ENCODE measurements at regions not wholly inside any gene's neighbourhood (a gene's known extent, or its start where the extent isn't known, plus 50 kb on each side); places are given as distances from the start of the nearest gene placed in this dataset.

DNA sequence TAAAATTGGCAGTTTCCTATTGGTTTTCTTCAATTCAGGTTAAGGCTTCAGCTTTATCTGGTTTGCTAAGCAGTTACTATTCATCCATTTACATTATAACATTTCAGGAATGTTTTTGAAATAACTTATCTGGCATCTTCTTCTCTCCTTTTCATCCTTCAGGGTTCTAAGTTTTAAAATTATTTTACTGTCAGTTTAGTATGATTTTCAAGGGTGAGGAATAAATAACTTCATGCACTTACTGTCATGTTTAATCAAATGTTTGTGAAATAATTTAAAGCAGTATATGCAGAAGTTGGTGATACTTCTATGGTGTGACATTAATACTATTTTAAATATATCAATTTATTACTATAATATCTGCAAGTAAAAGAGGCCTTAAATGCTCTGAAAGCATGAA is 338.1 kb upstream of the MMS22L start:
- no peak for DNase-seq

DNA sequence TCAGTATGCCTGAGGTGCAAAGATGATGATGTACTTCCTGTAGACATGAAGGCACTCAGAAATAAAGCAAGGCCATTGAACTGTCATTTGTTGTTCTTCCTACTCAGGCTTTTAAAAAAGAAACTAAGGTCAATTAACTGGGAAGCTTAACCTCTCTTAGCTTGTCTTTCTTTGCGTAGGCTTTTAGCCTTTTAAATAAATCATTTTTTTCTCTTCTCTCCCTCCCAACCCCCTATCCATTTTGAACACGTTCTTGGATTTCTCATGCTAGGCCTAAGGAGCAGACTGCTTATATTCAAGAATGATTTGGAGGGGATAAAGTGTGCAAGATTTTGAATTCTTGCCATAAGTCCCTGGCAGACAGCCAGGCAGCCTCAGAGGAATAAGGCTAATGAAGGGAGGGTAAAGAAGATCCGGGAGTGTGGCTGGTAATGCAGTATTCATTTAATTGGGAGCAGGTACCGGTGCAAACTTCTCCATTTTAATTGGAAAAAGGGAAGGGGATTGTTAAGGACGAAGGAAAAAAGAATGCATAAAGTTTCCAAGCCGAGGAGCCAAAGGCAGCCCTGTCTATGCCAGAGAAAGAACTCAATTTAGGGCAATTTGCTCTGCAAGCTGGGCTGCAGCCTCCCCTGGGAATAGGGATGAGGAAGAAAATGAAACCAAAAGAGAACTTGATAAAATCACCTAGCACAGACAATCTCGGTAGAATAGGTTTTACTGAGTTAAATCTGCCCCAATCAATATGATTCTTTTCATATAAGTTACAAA is 343.8 kb upstream of the MMS22L start:
- no peak for DNase-seq

DNA sequence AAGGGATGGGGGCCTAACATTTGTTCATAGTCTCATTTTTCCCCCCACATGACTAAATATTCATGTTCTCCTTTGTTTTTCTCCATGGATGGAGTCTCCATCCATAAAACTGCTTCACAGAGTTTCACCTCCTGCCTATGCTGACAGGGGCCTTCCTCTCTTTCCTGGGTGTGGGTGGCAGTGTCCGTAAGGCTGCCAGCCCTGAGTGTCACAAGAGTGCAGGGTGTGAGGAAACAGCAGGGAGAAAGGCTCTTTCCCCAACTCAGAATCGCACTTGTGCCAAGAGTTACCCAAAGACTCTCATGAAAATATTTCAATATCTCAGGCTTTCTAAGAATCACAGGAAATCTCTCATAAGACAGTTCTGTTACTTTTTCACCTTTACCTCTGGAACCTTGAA is 346.2 kb upstream of the MMS22L start:
- DNase-seq: no peak

DNA sequence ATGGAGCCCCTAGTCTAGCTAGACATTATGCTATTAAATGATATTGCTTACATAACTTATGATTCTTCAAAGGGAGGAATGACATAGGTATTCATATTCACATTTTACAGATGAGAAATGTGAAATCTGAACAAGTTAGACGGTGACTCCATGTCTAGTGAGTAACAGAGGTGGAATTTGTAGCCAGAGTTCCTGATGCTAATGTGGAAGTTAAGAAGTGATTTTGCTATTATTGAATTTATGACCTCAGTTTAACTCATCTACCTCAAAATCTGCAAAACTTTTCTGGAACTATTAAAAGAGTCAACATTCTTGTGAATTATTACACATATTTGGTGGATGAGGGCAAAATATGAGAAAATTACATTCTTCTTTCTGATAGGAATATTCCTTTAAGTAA is 347.6 kb upstream of the MMS22L start:
- no peak for DNase-seq

DNA sequence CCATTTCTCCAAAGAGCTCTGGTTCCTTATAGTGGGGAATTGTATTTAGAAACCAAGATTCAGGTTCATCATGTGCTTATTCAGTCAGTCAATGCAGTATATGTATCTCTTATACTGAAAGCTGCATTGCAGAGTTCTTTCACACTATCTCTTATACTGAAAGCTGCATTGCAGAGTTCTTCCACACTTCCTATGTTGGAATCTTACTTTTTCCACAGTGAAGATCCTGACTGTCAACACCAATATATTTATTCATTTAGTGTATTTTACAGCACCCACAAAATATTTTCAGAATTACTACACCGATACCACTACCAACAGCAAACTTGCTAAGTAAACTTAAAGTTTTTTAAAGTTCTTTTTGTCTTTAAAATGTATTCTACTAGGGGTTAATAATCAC is 349.3 kb upstream of the MMS22L start:
- DNase-seq: no peak

DNA sequence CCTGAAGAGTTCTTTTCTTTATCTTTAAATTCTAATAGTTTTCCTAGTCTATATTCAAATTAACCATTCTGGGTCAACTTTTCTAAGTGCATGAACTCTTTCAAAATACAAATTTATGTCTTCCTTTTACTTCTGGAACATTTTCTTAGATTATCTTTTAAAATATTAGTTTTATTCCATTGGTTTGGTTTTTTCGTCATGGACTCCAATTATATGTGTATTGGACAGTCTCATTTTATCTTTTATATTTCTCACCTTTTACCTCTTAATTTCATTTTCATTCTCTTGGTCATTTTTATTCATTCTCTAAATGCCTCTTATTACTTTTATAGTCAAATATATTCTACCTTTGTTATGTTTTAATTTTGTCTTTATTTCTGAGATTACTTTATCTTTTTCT is 356.7 kb upstream of the MMS22L start:
- DNase-seq: no peak

DNA sequence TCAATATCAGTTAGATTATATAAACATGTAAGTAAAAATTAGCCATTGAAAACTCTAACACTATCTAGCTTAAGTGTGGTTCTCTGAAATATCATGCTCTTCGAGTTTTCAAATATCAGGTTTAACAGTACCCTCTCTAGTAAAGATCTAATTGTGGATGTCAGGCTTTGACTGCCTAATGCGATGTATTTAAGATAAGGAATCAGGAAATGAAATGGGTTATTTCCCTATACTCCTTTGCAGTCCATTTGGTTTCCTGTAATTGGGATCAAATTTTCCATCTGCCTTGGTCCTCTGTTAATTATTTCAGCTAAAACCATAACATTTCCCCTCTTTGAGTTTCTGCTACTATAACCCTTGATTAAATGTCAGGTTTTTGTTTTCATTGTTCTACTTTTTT is 361.3 kb upstream of the MMS22L start:
- DNase-seq: no peak

DNA sequence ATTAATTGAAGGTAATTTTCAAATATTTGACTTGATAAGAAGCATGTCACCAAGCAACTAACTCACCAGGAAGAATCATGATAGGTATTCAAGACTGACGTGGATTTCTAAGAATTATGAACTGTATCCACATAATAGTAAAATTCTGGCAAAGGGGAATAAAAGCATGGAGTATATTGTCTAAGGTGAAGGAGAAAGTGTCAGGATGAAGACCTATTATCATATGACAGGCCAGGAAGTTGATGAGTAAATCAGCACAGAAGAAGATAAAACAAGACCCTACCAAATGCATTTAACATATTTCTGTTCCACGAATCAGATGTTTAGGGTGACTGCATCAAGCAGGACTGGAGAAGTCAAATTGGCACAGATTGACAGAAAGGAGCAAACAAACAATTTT is 362.7 kb upstream of the MMS22L start:
- no peak for DNase-seq

DNA sequence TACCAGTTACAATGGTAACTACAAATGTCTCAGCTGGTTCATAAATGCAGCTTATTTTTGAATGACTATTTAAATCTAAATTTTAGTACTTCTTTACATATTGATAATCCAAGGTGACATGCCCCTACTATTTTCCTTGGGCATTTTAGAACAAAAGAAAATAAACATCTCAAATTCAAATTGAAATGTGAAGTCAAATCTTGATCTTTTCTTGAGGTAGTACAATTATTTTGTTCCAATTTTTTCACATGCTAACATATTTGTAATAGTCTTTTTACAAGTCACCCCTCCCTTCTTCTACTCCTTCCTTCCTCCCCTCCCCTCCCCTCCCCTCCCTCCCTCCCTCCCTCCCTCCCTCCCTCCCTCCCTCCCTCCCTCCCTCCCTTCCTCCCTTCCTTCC is 370.1 kb upstream of the MMS22L start:
- DNase-seq: no peak

DNA sequence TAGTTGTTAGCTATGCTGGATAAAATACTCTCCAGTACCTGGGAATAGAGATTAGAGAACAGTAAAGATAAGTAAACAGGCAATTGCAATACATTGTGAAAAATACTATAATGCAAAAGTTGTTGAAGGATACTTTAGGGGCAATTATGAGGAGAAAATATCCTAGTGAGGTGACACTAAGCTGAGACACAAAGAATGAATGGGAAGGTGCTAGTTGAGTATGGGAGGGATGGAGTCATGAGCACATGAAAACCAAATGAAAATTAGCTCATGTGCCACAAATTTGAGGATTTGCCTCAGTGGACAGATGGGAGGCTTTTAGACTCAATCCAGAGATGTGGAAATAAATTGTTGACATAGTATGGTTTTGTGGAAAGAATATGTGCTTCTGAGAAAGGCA is 370.5 kb upstream of the MMS22L start:
- no peak for DNase-seq

DNA sequence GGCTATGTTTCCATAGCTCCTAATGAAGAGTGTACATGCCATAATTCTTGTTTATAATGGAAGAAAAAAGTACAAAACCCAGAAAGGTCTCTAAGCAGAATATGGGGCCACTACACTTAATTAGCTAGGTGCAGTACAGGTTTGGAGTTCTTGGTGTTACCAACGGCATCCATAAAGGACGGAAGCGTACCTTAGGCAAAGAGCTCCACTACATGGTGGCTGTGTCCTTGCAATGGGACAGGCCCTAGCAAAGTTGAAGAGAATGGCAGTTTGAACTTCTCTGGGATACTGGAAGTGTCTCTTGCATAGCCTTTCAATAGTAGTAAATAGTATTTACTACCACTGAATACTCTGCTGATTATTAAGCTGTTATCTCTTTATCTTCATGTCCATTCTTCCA is 371.7 kb upstream of the MMS22L start:
- DNase-seq: no peak

DNA sequence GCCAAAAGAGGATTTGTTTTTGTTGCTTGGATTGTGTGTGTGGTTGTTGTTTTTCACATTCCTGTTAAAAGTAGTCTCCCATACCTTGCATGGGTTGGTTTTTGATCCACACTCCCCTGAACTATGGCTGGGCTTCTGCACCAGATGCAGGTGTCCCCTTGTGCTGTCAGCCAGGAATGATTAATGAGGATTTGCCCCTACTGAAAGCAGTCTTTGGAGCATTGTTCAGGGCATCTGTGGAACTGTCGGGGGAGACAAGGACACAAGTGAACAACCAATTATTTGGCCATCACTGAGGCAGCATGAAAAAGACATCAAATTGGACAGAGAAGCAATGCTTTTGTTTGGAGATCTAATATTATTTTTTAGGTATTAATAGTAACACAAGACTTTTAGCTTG is 373.2 kb upstream of the MMS22L start:
- DNase-seq: no peak

DNA sequence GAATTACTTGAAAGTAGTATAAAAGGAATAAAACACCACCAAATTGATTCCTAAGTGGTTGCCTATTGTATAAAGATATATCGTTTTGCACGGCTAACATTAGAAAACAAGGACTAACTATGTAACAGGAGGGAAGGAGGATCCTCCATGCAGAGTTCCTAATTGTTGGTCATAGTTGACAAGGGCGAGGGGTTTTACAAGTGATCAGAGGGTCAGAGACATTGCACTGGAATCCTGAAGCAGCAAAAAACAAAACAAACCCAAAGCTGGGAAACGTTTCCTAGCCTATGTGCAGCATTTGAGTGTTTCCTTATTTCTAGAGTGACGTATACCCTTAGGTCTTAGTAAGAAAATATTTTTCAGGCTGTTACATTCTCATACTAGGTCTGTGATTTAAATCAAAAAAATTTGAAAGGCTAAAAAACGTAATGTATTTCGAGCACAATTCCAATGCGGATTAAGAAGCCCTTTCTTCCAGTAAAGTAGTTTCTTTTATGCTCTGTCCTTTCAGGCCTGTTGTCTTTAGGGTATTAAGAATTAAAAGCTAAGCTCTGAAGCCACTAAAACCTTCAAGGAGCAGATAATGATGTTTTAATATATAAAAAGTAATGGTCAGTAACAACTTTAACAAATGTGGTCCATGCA is 373.8 kb upstream of the MMS22L start:
- DNase-seq: no peak

DNA sequence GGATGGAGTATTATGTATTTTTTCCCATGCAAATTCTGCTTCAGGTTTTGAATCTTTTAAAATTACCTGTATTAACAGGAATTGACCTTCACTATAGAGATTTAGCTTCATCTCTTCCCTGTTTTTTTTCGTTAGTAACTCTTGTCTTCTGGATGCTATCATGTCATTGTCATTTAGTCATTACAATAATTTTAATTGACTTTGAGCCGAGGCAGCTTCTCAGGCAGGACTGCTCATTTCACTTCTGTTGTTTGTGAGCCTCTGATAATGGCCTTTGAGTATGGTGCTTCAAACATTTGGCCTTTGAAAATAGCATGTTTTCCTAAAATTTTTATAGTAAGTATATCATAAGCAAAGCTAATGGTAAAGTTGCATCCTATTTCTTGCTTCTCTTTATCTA is 375.1 kb upstream of the MMS22L start:
- no peak for DNase-seq

DNA sequence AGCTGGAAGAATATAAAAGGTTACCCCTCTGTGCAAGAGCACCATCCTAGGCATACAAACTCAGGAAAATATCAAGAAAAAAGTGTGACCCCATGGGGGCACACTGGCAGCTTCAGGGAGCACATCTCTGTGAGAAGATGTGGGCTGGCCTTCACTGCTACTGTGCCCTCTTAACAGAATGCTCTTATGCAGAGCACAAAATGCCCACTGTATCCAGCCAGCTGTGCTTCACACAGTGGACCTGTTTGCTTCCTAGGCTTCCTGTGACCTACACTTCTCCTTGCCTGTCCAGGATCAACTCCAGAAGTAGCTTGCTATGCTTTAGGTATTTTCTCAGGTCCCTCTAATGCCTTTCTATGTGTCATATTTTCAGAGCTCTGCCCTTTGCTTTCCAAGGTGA is 380.2 kb upstream of the MMS22L start:
- DNase-seq: no peak

DNA sequence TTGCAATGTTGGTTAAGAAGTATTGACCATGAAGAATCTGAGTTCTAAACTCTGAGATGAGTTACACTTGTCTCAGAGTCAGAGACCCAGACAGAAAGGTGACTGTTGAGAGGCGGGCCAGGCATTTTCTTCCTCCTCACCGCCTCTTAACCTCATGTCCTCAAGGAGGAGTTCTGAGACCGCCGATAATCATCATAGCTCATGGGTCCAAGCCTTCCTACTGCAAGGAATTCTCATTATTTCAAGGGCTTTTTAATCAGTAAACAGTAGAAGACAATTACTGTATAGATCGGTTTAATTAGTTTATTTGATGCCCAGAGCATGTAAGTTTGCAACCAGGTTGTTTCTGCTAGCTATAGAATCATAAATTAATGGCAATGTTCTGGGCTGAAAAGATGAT is 382.4 kb upstream of the MMS22L start:
- DNase-seq: no peak

DNA sequence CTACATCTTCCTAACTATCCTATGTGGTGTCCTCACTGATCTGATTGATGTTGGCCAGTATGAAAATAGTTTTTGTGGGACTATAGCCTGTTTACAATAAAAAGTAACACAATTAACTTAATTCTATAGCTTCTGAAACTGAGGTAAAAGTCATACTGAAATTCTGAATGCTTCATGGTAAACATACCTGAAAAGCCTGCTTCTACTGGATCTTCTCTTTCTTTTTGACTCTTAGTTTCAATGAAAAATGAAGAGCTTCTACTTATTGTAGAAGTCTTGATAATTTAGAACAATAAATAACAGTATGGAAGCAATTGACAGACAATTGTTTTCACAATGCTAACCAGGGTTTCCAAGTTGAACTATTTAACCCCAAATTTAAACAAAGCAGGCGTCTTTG is 383.9 kb upstream of the MMS22L start:
- no peak for DNase-seq

DNA sequence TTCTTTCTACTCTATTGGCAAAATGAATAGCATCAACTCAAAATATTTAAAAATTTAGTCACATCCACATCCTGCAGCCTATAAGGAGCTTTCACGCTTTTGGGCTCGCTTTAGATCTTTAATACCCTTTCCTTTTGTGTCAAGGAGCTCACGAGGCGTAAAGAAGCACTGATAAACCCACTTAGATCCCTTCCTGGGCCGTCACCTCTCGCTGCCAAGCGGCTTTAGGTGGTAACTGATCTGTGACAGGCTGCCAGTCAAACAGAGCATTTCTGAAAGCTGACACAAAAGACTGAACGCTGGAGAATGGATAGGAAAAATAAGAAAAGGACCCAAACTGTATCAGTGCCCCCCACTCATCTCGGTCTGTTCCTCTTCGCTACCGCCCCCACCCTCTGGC is 385.7 kb upstream of the MMS22L start:
- DNase-seq: peak; percentile 0

DNA sequence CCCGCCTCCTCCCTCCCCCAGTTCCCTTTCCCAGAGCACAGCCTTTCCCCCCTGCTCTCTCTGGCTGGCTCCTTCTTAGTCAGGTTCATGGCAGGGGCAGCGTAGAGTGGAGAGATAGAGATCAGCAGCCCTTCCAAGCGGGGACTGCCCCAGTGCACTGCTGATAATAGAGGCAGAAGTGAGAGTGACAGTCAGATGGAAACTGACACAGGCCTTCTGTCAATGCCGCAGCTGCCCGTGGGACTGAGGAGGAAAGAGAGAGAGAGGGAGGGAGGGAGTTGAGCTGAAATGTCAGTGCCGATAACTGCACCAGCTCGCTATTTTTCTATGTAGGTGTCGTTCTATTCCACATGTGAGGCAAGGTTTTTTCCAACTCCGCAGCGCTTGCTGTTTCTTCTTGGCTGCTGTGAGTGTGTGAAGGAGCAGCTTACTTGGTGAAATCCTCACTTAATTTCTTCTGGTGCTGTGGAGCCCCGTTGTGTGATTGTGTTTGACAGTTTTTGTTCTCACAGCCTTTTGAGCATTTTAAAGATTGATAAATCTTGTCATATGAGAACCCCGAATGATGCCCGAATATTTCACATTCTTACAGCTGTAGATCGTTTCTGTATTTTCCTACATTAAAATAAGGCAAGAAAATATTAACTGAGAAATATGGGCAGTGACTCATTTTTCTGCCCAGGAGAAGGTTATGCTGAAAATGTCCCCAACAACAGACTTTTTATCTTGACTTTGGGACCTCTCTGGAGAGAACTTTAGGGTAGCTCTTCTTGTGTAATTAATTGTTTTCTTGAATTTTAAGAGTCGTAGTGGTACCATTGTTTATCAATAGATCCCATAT is 386.4 kb upstream of the MMS22L start:
- DNase-seq: peak; percentile 69

DNA sequence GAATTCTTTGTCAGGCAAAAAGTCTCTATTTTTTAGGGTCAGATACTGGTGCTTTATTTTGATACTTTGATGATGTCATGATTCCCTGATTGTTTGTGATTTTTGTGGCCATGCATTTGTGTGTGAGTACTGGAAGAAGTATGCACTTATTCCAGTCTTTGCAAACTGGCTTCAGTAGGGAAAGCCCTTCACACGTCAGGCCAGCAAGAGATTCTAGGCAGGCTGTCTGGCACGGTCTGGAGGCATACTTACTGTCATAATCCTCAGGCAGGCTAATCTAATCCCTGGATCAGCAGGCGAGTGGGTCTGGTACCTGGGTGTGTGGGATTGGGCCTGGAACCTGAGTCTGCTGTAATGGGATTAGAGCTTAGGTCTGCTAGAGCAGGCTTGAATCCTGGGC is 391.8 kb upstream of the MMS22L start:
- no peak for DNase-seq

DNA sequence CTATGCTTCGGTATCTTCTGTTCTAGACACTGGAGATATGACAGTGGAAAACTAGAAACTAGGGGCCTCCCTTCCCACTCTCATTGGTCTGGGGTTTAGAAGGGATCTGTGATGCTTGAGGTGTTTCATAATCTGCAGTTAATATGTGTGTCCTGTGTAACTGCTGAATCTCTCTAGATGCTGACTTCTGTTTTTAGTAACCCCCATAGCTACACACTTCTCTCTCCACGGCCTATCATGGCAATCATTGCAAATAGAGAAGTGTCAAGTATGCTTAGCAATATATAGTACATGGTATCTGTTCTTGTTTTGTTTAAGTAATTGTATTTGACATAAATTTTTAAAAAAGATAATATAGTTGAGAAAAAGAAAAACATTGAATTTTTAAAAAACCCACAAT is 394.6 kb upstream of the MMS22L start:
- DNase-seq: no peak

DNA sequence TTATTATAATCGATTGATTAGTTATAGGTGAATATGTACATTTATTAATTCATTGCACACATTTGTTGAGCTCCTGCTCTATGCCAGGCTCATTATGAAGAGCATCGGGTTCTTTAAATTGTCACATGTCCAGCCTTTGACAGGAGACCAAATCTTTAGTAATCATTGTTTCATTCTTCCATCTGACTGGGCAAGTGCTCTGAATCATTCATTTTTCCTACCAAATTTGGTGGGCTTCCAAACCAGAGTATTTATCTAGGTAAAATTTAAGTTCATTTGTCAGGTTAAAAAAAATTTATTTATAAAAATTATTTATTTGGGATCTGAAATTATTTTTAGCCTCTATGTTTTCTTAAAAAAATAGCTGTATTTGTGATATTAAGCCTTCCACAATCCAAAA is 404.9 kb upstream of the MMS22L start:
- no peak for DNase-seq

DNA sequence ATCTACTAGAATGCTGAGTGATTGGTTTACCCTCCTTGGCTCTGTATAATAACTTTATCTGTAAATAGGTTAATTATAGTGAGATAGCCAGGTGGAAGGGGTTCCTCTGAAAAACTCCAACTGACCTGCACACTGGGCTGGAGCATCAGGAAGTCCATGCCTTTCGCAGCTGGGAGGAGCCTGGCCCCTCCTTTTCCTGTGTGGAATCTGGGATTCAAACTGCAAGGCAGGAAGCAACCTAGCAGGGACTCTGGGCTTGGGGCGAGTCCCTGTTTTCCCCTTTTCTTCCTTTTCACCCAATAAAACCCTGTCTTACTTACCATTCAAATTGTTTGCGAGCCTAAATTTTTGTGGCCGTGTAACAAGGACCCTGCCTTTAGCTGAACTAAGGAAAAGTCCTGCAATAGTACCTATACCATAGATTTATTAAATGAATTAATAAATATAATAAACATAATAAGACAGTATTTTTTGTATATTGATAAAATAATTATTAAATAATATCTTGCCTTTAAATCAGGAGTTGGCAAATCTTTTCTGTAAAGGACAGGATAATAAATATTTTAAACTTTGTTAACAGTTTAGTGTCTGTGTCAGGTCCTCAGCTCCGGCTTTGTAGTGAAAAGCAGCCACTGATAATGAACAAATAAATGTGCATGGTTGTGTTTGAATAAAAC is 406.2 kb upstream of the MMS22L start:
- DNase-seq: no peak

DNA sequence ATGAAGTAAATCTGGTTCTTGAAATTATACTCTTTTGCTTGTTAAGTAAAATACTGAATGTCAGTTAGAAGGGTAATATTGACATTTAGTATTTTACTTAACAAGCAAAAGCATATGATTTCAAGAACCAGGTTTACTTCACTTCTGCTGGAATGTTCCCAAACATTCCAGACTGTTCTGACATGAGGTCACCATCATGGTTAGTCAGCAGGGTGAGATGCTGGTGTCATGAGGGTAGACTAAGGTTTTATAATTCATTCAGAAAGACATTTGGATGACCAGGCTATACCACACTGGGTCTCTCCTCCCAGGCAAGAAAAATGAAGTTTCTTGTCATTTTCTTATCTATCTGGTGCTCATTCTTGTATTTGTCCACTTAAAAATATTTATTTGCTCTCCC is 414.4 kb upstream of the MMS22L start:
- DNase-seq: no peak

Measured in activated CD4-positive, alpha-beta T cell treated with anti-CD3 and anti-CD28 coated beads, Interleukin-2, Interleukin-6, amounts not matched to agents 100 ng/mL and 50 ng/mL, durations not matched to agents 16 hours and 8 hours (primary cell).